ENCODE measurements at regions not wholly inside any gene's neighbourhood (a gene's known extent, or its start where the extent isn't known, plus 50 kb on each side); places are given as distances from the start of the nearest gene placed in this dataset.

DNA sequence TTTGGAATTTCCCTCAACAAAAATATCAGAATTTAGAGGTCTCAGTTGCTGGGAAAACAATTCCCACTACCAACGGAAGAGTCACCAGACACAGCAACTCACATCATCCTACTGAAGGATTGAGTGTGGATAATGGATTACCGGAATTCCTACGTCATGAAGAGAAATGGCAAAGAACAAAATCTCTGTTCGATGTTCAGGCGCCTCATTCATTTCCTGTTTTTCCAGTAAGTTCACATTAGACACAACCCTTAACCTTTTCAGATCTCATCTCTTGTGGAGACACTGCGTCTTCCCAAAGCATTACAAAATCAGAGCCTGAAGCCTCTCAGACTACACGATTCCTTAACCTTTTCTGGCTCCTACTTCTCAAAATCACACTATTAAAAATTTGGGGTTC lies 58.5 kb upstream of the CPEB2 start:
- Mint-ChIP-seq H3K36me3 (ENCODE audit: low read depth) (no peaks in the 10 kb centered on the region), H3K9me3 (ENCODE audit: low read depth) (peaks cover 2% of the 10 kb centered on the region), H3K4me3 (ENCODE audit: unreplicated experiment) (no peak overlapping the region), H3K4me1 (ENCODE audit: low read depth) (no peaks in the 10 kb centered on the region), H3K27me3 (ENCODE audit: low read depth) (peaks cover 13% of the 10 kb centered on the region), H3K27ac (ENCODE audit: unreplicated experiment) (no peak overlapping the region)
- TF ChIP-seq, protein P1, sequence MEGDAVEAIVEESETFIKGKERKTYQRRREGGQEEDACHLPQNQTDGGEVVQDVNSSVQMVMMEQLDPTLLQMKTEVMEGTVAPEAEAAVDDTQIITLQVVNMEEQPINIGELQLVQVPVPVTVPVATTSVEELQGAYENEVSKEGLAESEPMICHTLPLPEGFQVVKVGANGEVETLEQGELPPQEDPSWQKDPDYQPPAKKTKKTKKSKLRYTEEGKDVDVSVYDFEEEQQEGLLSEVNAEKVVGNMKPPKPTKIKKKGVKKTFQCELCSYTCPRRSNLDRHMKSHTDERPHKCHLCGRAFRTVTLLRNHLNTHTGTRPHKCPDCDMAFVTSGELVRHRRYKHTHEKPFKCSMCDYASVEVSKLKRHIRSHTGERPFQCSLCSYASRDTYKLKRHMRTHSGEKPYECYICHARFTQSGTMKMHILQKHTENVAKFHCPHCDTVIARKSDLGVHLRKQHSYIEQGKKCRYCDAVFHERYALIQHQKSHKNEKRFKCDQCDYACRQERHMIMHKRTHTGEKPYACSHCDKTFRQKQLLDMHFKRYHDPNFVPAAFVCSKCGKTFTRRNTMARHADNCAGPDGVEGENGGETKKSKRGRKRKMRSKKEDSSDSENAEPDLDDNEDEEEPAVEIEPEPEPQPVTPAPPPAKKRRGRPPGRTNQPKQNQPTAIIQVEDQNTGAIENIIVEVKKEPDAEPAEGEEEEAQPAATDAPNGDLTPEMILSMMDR (IDR thresholded peaks at IDR 0.05), result no peak
- DNase-seq (ENCODE audit: low spot score), result no peak

DNA sequence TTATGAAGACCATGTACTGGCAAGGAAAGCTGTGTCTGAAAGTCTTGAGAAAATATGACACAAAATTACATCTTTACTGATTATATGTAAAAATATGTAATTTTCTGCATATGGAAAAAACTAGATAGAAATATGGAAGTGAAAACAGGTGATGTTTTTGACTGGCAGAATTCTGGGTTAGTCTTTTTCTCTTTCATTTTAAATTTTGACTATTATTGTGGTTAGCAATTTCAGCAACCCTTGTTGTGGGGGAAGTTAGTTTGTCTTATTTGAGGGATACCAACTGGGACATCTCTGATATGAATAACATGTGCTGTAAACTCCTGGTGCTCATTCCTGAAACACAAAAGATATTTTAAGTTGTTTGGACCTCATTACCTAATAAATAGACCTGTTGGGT lies 49.9 kb upstream of the CPEB2 start:
- H3K9me3 Mint-ChIP-seq (ENCODE audit: low read depth), result no peaks in the 10 kb centered on the region
- DNase-seq (ENCODE audit: low spot score), result no peak
- H3K4me1 Mint-ChIP-seq (ENCODE audit: low read depth), result no peaks in the 10 kb centered on the region
- TF ChIP-seq, protein P1 (IDR thresholded peaks at IDR 0.05), result no peak
- no peak overlapping the region for H3K4me3 Mint-ChIP-seq (ENCODE audit: unreplicated experiment)
- H3K27me3 Mint-ChIP-seq (ENCODE audit: low read depth), result peaks cover 40% of the 10 kb centered on the region
- H3K27ac Mint-ChIP-seq (ENCODE audit: unreplicated experiment), result no peak overlapping the region
- H3K36me3 Mint-ChIP-seq (ENCODE audit: low read depth), result no peaks in the 10 kb centered on the region

Measured in chondrocyte (in vitro differentiated cells).